Activated T-cell treated with anti-CD3 and anti-CD28 coated beads, Interleukin-2, amount 50 U/mL, for 24 hours (primary cell): ENCODE measurements at regions not wholly inside any gene's neighbourhood (a gene's known extent, or its start where the extent isn't known, plus 50 kb on each side); places are given as distances from the start of the nearest gene placed in this dataset.

Source experiments
- DNase-seq: peaks from one replicate; pipeline ENCODE4 v3.0.0-alpha.2; 2020
- H3K27ac Mint-ChIP-seq: 2 replicates; pipeline ENCODE4 v1.8.0; 2020; ENCODE audit warnings: mild to moderate bottlenecking, mixed read lengths
- H3K27me3 Mint-ChIP-seq: 2 replicates; pipeline ENCODE4 v1.8.0; 2020; ENCODE audit warnings: mixed read lengths
- H3K36me3 Mint-ChIP-seq: 2 replicates; pipeline ENCODE4 v1.8.0; 2020; ENCODE audit warnings: low read depth, mixed read lengths
- H3K4me1 Mint-ChIP-seq: 2 replicates; pipeline ENCODE4 v1.8.0; 2020; ENCODE audit warnings: low read depth, mixed read lengths
- H3K4me3 Mint-ChIP-seq: 2 replicates; pipeline ENCODE4 v1.8.0; 2020; ENCODE audit warnings: mild to moderate bottlenecking, moderate library complexity, mixed read lengths
- H3K9me3 Mint-ChIP-seq: 2 replicates; pipeline ENCODE4 v1.8.0; 2020; ENCODE audit warnings: mixed read lengths

DNA sequence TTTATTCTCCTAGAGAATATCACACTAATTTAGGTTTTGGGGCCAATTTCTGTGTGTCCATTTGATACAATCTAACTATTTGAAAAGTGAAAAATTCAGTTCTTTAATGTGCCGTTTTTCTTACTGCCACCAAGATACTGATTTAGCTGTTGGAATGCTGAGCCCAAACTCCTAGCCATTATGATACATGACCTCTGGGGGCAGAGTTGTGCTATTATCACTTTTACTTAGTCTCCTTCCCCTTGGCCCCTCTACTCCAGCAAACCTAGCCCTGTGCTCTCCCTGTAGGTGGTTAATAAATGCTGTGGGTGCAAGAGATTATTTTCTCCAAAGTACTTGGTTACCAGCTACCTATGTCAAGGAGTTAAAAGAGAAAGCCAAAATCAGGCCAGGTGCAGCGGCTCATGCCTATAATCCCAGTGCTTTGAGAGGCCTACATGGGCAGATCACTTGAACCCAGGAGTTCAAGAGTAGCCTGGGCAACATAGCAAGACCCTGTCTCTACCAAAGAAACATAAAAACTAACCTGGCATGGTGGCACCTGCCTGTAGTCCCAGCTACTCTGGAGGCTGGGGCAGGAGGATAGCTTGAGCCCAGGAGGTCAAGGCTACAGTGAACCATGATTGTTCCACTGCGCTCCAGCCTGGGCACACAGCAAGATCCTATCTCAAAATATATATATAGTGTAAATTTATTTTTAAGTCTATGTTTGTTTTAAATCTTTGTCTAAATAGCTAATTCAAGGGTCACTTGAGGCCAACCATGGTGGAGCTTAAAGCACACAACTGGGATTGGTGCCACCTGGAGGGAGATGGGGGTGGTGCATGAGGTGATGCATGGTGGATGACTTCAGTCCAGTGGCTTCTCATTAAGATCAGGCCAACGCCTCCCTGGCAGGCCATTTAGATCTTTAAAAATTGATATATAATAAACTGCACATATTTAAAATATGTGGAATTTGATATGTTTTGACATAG, 193.2 kb upstream of the PLET1 start:
- H3K36me3 Mint-ChIP-seq, result no peaks in the 10 kb centered on the region
- H3K9me3 Mint-ChIP-seq, result no peaks in the 10 kb centered on the region
- H3K4me3 Mint-ChIP-seq, result no peak overlapping the region
- no peaks in the 10 kb centered on the region for H3K27me3 Mint-ChIP-seq
- peak; percentile 56 for DNase-seq
- H3K27ac Mint-ChIP-seq, result no peak overlapping the region
- peaks cover 2% of the 10 kb centered on the region for H3K4me1 Mint-ChIP-seq

DNA sequence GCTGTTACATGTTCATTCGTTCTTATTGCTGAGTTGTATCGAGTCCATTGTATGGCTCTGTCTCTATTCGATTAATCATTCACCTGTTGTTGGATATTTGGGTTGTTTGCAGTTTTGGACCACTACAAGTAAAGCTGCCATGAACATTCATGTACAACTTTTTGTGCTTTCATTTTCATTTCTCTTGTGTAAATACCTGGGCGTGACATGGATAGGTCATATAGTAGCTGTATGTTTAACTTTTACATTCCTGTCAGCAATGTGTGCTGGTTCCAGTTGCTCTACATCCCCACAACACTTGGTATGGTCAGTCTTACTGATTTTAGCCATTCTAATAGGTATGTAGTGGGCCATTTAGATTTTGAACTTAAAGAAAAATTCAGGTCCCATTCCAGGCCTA, 194.2 kb upstream of the PLET1 start:
- no peak for DNase-seq
- Mint-ChIP-seq H3K4me3 (no peak overlapping the region), H3K4me1 (peaks cover 5% of the 10 kb centered on the region), H3K27me3 (no peaks in the 10 kb centered on the region), H3K36me3 (no peaks in the 10 kb centered on the region), H3K27ac (no peak overlapping the region), H3K9me3 (no peaks in the 10 kb centered on the region)

DNA sequence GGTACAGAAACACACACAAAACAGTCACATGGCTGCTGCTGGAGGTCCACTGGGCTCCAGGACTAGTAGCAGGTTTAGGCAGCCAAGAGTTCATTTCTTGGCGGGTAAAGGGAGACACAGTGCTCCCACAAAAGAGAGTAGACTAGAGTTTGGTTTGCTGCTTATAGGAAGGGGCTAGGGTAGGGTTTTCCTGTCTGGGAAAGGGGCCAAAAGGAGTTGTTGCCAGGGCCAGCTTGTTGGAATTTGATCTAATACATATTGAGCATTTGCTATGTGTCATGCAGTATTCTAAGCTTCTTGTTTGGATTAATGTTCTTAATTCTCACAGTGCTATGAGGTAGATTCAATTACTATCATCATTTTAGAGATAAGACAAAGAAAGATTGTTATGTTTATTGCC, 195.1 kb upstream of the PLET1 start:
- H3K9me3 Mint-ChIP-seq, result no peaks in the 10 kb centered on the region
- H3K27ac Mint-ChIP-seq, result no peak overlapping the region
- no peaks in the 10 kb centered on the region for H3K27me3 Mint-ChIP-seq
- no peak for DNase-seq
- H3K4me1 Mint-ChIP-seq, result peaks cover 5% of the 10 kb centered on the region
- H3K36me3 Mint-ChIP-seq, result no peaks in the 10 kb centered on the region
- H3K4me3 Mint-ChIP-seq, result no peak overlapping the region

DNA sequence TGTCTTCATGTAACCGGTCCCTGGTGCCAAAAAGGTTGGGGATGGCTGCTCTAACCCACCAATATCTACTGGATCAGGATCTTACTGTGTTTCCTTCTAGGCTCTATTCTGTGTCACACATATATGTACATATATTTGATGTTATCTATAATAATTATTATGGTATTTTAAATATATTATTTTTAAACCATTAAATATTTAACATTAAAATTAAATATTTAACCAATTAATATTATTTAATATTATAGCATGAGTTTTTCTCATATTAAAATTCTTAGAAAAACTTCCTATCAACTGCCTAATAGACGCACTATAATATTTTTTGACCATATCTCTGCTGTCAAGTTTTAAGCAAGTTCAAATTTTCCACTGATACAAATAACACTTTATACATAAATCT, 196.9 kb upstream of the PLET1 start:
- H3K9me3 Mint-ChIP-seq, result no peaks in the 10 kb centered on the region
- H3K4me3 Mint-ChIP-seq, result no peak overlapping the region
- H3K27me3 Mint-ChIP-seq, result no peaks in the 10 kb centered on the region
- peaks cover 5% of the 10 kb centered on the region for H3K4me1 Mint-ChIP-seq
- no peaks in the 10 kb centered on the region for H3K36me3 Mint-ChIP-seq
- H3K27ac Mint-ChIP-seq, result no peak overlapping the region
- no peak for DNase-seq

DNA sequence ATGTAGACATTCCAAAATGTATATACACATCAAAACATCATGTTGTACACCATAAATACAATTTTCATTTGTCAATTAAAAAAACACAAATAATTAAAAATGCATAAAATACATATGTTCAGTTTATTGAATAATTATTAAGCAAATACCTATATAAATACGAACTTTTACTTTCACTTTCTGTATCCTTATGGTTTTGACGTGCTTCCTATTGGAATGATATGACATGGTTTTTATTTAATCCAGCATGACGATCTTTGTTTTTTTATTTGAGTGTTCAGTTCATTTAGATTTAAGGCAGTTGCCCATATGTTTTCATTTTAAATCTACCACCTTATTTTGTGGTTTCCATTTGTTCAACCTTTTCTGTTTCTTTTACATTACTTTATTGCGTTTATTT, 198.3 kb upstream of the PLET1 start:
- peaks cover 5% of the 10 kb centered on the region for H3K4me1 Mint-ChIP-seq
- H3K4me3 Mint-ChIP-seq, result no peak overlapping the region
- DNase-seq, result no peak
- H3K27me3 Mint-ChIP-seq, result no peaks in the 10 kb centered on the region
- H3K36me3 Mint-ChIP-seq, result no peaks in the 10 kb centered on the region
- no peak overlapping the region for H3K27ac Mint-ChIP-seq
- no peaks in the 10 kb centered on the region for H3K9me3 Mint-ChIP-seq

DNA sequence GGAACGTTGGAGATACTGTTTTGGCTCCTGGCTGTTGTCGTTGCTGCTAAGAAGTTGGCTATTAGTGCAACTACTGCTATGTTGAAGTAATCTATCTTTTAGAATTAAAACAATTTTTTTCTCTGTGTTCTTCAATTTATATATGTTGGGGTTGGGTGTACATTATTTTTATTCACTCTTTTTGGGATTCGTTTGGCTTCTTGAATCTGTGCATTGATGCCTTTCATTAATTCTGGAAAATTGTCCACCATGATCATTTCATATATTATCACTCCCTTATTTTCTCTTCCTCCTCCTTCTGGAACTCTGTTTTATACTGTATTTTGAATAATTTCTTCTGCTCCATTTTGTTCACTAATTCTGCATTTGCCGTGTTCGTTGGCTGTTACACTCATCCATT, 199.5 kb upstream of the PLET1 start:
- Mint-ChIP-seq H3K4me3 (no peak overlapping the region), H3K27ac (no peak overlapping the region)

DNA sequence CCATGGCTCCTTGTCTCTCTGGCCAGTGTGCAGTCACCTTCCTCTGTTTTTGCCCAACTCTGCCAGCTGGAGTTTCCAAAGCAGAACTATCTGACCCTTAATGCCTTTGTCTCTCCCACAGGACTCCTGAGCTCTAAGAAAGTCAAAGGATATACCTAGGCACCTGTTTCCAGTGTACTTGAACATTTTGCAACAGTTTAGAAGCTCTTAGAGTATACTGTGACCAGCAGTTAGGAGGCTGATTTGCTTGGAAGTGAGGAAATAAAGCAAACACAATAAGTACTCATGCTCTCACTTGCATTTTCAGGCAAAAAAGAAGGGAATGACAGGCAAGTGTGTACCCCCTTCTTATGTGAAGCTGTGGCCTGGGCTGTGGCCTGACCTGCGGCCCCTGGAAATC, 204.3 kb upstream of the PLET1 start:
- no peak for DNase-seq
- no peaks in the 10 kb centered on the region for H3K4me1 Mint-ChIP-seq

More for the DNA sequence above, 199.5 kb upstream of the PLET1 start:
- Mint-ChIP-seq H3K4me1 (peaks cover 3% of the 10 kb centered on the region), H3K36me3 (no peaks in the 10 kb centered on the region), H3K9me3 (no peaks in the 10 kb centered on the region), H3K27me3 (no peaks in the 10 kb centered on the region)
- no peak for DNase-seq

DNA sequence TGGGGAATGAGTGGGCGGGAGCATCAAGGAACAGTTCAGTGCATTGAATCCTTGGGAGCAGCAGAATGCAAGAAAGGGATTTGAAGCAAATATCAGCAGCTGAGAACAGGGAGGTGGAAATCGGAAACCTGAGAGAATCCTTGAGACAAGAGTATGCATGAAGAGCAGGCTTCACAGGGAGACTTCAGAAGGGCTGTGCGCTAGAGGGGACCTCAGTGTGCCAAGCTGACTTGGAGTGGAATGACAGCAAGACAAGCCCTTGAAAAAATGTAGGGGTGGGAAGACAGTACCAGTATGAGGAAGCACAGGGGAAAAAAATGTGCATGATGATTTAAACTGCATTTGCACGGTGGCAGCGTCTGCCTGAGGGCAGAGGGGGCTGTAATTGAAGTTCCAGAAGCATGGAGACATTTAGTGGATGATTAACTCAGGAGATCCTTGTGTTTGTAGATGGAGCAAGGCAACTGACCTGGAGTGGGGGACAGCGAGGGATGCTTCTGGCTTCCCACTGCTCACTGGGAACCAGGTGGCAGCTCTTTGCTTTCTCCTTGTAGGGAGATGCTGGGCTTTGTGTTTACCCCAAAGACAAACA, 204.9 kb upstream of the PLET1 start:
- Mint-ChIP-seq H3K4me3 (no peak overlapping the region), H3K9me3 (no peaks in the 10 kb centered on the region), H3K4me1 (no peaks in the 10 kb centered on the region), H3K36me3 (no peaks in the 10 kb centered on the region), H3K27me3 (peaks cover 7% of the 10 kb centered on the region), H3K27ac (no peak overlapping the region)
- DNase-seq, result no peak

More for the DNA sequence above, 204.3 kb upstream of the PLET1 start:
- no peak overlapping the region for H3K4me3 Mint-ChIP-seq
- no peaks in the 10 kb centered on the region for H3K36me3 Mint-ChIP-seq
- peaks cover 7% of the 10 kb centered on the region for H3K27me3 Mint-ChIP-seq
- H3K9me3 Mint-ChIP-seq, result no peaks in the 10 kb centered on the region
- no peak overlapping the region for H3K27ac Mint-ChIP-seq

DNA sequence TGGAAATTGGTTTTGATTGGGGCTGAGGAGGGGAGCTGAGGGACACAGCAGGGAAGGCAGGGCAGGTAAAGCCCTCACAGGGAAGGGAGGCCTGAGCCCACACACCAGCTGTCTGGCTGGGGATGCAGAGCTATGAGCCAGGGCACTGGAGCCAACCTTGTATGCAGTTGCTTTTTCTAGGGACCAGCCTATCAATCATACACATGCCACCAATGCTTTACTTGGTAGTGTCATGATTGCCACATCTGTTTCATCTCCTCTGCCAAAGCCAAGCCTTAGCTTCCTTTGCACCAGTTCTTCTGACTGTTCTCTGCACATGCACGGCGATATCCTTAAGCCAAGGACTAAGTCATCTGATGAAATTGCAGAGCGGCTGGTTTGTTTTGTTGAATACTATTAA, 207.1 kb upstream of the PLET1 start:
- Mint-ChIP-seq H3K27ac (no peak overlapping the region), H3K4me1 (no peaks in the 10 kb centered on the region), H3K36me3 (no peaks in the 10 kb centered on the region), H3K9me3 (no peaks in the 10 kb centered on the region), H3K27me3 (peaks cover 7% of the 10 kb centered on the region), H3K4me3 (no peak overlapping the region)
- no peak for DNase-seq

DNA sequence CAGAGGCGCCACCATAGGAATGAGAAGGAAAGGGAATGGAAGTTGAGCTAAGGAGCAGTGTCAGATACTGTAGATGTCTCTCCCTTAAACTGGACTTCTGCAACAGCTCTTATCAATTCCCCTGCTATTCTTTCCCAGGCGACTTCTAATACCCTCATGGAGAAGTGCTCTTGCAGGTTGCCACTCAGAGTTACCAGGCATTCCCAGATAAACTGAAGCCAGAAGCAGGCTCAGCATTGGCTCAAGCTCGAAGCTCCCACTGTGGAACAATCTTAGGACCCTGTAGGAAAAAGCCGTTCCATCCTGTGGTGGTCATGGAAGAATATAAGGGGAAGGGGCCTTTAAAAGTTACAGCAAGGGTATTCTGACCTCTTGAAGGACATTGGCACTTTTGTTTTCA, 208.7 kb upstream of the PLET1 start:
- H3K27me3 Mint-ChIP-seq, result peaks cover 7% of the 10 kb centered on the region
- no peaks in the 10 kb centered on the region for H3K9me3 Mint-ChIP-seq
- H3K4me3 Mint-ChIP-seq, result no peak overlapping the region
- no peak overlapping the region for H3K27ac Mint-ChIP-seq
- no peaks in the 10 kb centered on the region for H3K36me3 Mint-ChIP-seq
- H3K4me1 Mint-ChIP-seq, result no peaks in the 10 kb centered on the region
- no peak for DNase-seq

DNA sequence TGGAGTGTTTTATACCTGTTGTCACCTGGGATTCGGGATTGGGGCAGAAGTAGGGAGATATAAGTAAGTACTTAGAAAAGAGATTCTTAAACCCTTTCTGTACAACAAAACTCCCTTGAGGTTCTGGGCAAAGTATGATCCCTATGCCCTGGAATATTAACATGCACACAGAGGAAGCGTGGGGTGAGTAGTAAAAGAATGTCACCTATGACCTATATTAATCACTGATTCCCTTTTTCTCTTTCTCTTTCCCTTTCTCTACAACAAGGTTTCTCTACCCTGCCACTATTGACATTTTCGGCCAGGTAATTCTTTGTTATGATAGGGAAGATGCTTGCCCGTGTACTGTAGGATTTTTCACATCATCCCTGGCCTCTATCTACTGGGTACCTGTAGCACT, 209.7 kb upstream of the PLET1 start:
- peaks cover 5% of the 10 kb centered on the region for H3K27me3 Mint-ChIP-seq
- H3K36me3 Mint-ChIP-seq, result no peaks in the 10 kb centered on the region
- no peak for DNase-seq
- no peak overlapping the region for H3K4me3 Mint-ChIP-seq
- H3K27ac Mint-ChIP-seq, result no peak overlapping the region
- H3K9me3 Mint-ChIP-seq, result no peaks in the 10 kb centered on the region
- H3K4me1 Mint-ChIP-seq, result no peaks in the 10 kb centered on the region

DNA sequence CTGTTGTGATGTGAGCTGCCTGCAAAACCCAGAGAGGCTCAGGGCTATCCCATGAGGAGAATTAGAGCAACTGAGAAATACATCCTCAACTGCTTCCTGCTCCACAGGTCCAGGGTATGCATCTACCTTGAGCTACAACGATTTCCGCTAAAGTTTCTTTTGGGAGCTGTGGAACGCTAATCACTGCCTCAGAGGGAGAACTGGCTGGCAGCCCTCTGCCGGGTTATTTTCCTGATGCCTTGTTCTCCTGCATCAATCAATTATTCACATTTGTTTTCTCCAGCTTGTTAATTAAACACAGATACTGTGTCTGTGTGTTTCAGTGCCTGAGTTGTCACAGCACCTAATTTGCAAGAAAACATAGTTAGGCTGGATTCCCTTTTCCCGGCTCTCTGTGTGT, 211.1 kb upstream of the PLET1 start:
- Mint-ChIP-seq H3K27ac (no peak overlapping the region), H3K4me3 (no peak overlapping the region), H3K36me3 (no peaks in the 10 kb centered on the region), H3K9me3 (no peaks in the 10 kb centered on the region), H3K27me3 (no peaks in the 10 kb centered on the region), H3K4me1 (no peaks in the 10 kb centered on the region)
- no peak for DNase-seq

DNA sequence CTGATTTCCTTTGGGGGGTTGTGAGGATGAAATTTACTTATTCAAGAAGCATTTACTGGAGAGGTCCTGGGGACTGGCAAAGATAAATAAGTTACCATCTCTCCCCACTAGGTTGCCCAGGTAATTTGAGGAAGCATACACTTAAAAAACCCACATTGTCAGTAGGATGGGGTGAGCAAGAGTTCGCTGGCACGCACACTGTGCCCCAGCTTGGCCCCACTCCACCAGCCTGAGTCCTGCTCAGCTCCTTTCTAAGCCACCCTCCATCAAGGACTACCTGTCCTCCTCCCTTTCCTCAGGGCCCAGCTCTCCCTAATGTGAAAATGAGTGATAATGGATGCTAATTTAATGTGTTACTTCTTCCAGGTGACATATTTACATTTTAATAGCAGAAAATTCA, 216.5 kb upstream of the PLET1 start:
- no peaks in the 10 kb centered on the region for H3K36me3 Mint-ChIP-seq
- no peak overlapping the region for H3K4me3 Mint-ChIP-seq
- DNase-seq, result no peak
- no peak overlapping the region for H3K27ac Mint-ChIP-seq
- no peaks in the 10 kb centered on the region for H3K9me3 Mint-ChIP-seq
- no peaks in the 10 kb centered on the region for H3K4me1 Mint-ChIP-seq
- H3K27me3 Mint-ChIP-seq, result no peaks in the 10 kb centered on the region

DNA sequence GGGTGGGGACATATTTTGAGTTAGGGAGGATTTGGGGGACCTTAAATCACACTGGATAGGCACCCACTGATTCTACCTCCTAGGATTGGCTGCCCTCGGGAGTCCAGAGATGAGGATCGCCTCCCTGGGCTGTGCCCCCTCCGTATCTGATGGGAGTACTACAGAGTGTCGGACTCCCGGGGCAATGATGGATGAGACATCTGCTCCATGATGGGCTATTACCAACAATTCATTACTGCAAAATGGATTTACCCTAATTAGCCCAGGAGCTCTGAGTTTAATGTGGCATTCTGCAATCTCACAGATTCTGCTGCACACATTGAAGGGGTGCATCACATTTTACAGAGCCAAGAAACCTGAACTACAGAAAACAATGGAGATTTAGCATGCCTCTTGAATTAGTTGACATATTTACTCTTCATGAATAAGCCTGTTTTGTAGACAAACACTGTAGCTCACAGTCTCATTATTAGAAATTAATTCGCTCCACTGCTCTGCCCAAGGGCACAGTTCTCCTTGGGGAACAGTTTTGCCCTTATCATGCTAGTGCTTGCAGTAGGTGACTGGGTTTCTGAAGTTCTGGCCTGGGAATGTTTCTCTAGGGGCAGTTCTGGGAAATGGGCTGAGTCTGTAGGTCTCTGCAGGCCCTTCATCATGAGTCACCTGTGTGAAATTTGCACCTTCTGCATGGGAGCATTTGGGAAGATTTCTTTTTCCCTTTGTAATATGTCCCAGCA, 217.1 kb upstream of the PLET1 start:
- H3K9me3 Mint-ChIP-seq, result no peaks in the 10 kb centered on the region
- no peak for DNase-seq
- no peak overlapping the region for H3K27ac Mint-ChIP-seq
- H3K4me3 Mint-ChIP-seq, result no peak overlapping the region
- H3K27me3 Mint-ChIP-seq, result no peaks in the 10 kb centered on the region
- no peaks in the 10 kb centered on the region for H3K4me1 Mint-ChIP-seq
- no peaks in the 10 kb centered on the region for H3K36me3 Mint-ChIP-seq

DNA sequence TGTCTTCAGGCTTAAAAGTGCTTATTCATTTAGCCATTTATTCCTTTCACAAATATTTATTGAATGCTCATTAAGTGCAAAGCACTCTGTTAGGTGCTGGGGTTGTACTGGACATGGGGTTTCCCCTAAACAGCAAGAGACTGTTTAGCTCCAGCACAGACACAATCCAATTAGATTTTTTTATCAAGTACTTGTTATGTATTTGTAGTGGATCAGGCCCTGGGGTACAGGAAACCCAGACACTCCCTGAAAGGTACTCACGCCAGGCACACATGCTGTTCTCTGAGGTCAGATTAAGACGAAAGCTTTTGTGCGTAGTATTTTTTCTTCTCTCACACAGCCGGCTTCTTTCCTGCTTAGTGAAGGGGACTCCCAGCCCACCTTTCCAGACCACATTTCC, 218.1 kb upstream of the PLET1 start:
- H3K4me3 Mint-ChIP-seq, result no peak overlapping the region
- no peak for DNase-seq
- H3K27me3 Mint-ChIP-seq, result no peaks in the 10 kb centered on the region
- no peaks in the 10 kb centered on the region for H3K4me1 Mint-ChIP-seq
- no peaks in the 10 kb centered on the region for H3K36me3 Mint-ChIP-seq
- H3K9me3 Mint-ChIP-seq, result no peaks in the 10 kb centered on the region
- H3K27ac Mint-ChIP-seq, result no peak overlapping the region
